Fibroblast of pulmonary artery (primary cell): ENCODE measurements at regions not wholly inside any gene's neighbourhood (a gene's known extent, or its start where the extent isn't known, plus 50 kb on each side); places are given as distances from the start of the nearest gene placed in this dataset.

ENCODE experiments used
- DNase-seq: peaks from one replicate; pipeline ENCODE4 v3.0.0-alpha.2; 2010; ENCODE audit warnings: low read depth
- H3K4me3 ChIP-seq: replicated peaks from 2 replicates; pipeline ENCODE4 v1.5.1; 2011; ENCODE audit warnings: low read depth, mild to moderate bottlenecking, control low read depth, low read length, moderate library complexity
- TF ChIP-seq, protein P1 (sequence below): IDR thresholded peaks from 2 replicates; pipeline ENCODE4 v1.5.1; 2011; ENCODE audit warnings: mild to moderate bottlenecking, control low read depth, low read length, inconsistent platforms; ENCODE audit errors: missing control alignments

DNA sequence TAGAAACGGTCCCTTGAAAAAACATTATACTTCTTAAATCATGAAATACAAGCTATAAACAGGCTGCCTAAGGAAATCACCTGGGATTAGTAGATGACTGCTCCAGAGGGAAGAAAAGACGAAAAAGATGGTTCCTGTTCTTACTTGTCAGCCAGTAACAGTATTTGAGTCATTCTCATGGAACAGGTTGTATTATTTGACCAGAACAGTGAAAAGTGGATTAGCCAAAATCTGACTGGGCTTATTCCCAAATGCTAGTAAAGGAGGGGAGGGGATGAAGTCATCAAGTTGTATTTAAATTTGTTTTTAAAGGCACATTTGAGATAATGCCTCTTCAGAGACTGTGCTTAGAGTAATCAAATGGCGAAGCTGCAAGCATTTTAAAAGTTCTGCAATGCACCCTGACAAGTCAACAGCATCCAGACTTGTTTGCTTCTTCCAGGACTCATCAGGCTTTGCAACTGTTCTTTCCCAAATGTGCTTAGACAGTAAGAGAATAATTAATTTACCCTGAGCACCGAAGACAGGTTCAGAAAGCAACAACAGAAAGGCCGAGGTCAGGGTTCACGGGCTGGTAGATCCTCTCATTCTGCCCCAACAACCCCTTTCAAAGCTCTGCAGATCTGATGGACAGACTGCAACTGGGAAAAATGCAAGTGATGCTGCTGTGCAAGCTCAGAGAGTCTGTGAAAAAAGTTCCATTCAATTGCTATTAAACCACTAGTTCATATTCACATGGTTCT is 800.6 kb downstream of the KCTD16 start:
- no peak overlapping the region for H3K4me3 ChIP-seq
- TF ChIP-seq, protein P1, sequence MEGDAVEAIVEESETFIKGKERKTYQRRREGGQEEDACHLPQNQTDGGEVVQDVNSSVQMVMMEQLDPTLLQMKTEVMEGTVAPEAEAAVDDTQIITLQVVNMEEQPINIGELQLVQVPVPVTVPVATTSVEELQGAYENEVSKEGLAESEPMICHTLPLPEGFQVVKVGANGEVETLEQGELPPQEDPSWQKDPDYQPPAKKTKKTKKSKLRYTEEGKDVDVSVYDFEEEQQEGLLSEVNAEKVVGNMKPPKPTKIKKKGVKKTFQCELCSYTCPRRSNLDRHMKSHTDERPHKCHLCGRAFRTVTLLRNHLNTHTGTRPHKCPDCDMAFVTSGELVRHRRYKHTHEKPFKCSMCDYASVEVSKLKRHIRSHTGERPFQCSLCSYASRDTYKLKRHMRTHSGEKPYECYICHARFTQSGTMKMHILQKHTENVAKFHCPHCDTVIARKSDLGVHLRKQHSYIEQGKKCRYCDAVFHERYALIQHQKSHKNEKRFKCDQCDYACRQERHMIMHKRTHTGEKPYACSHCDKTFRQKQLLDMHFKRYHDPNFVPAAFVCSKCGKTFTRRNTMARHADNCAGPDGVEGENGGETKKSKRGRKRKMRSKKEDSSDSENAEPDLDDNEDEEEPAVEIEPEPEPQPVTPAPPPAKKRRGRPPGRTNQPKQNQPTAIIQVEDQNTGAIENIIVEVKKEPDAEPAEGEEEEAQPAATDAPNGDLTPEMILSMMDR: no peak
- DNase-seq: no peak

DNA sequence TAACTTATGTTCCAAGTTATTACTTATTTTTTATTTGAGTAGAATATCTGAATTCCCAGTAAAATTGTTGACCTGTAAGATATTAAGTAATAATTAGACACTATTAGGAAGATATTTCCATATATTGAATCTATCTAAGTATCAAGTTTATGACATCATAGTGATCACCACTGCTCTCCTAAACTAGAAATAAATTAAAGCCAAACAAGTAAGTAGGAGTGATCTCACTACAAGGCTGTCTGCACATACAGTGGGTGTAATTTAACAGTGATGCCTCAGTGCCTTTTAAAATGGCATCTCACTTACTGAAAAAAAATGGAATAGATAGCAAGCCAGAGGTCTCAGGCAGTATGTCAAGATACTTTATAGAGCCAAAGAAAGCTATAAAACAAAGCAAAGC is 789.6 kb downstream of the KCTD16 start:
- TF ChIP-seq, protein P1: no peak
- H3K4me3 ChIP-seq: no peak overlapping the region
- no peak for DNase-seq

DNA sequence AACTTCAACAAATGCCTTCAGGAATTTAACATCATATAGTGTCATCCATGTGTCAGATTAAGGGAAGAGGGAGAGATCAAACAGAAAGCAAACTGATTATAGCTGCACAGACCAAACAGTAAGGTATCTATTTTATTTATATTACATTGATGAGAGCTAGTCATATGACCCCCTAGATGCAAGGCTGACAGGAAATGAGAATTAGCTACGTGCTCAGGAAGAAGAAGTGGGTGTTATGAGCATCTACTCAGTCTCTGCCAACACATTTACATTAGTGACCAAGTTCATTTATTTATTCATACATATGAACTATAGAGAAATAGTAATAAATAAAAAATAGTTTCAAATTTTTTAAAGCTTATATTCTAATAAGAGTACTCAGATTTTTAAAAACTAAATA is 787.3 kb downstream of the KCTD16 start:
- TF ChIP-seq, protein P1: no peak
- no peak overlapping the region for H3K4me3 ChIP-seq

DNA sequence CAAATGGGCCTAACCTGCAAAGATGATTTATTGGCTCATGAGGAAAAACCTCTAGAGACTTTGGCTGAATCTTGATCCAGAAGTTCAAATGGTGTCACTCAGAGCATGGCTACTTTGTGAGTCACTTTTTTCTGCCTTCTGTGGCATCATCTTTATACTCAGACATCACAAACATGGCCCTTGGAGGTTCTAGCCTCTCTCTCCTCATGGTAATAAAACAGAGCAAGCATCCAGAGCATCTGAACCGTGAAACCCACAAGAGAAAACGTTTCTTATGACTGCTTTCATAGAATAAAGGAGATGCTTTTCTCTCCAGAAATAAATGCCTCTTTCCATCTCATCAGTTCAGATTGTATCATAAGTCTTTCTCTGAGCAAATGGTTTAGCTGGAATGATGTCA is 780.3 kb downstream of the KCTD16 start:
- H3K4me3 ChIP-seq: no peak overlapping the region
- DNase-seq: no peak
- TF ChIP-seq, protein P1: no peak

More for the DNA sequence above, 787.3 kb downstream of the KCTD16 start:
- no peak for DNase-seq

DNA sequence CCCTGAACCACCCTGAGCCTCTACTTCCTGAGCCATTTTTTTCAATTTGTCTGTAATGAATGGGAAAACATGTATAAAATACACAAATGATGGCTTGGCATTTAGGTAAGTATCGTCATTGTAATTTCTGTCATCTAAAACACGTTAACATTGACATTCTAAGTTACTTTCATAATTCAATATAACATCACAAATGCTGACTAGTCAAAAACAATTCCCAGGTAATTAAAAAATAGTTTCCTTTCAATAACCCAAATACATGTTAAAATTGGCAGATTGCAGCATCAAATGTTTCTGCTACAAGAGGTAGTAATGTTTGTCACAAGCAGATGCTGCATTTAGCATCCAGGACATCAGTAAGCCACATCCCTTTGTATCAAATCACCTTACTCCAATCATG is 776.4 kb downstream of the KCTD16 start:
- TF ChIP-seq, protein P1: no peak
- no peak overlapping the region for H3K4me3 ChIP-seq
- no peak for DNase-seq

DNA sequence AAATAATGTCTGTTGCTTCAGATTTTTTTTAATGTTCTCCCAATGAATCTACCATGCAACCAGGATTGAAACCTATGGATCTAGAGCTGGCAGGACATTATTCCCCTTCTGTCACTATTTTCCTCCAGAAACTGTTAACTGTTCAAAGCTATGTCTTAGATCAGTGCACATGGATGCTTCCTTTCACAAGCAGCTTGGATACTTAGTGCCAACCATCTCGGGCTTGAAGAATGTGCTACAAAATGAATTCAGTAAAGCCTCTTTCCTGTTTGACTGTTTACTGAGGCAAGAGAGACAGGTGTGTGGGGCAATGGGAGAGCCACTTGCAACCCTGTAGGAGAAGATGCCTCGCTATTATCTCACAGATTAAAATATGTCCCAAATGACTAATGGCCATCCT is 774.8 kb downstream of the KCTD16 start:
- no peak overlapping the region for H3K4me3 ChIP-seq
- TF ChIP-seq, protein P1: no peak
- DNase-seq: no peak

DNA sequence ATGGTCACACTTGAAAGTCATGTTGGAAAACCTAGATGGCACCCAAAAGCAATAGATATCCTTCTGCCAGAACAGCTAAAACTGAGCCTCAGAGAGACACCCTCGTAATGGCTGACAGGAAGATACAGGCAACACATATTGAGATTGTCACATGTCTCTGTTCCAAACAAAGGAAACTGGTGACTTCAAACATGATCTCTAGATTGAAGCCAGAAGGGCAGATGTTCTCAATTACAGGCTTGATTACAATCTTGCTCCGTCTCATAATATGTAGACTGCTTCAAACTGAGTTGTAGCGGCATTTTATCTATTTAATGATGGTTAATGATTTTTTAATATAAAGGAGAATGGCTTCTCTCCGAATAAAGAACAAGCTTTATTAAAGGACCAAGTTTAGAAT is 774.3 kb downstream of the KCTD16 start:
- no peak for DNase-seq
- H3K4me3 ChIP-seq: no peak overlapping the region
- TF ChIP-seq, protein P1: no peak
